AG04450 (cell line): ENCODE measurements at regions not wholly inside any gene's neighbourhood (a gene's known extent, or its start where the extent isn't known, plus 50 kb on each side); places are given as distances from the start of the nearest gene placed in this dataset.

Experiments used
- CTCF ChIA-PET: fragments of 300-600, 350-600 bp; formaldehyde crosslinking; extraction: SDS; loops from one replicate; lab custom pipeline; 2022; ENCODE audit warnings: antibody characterized with exemption, inconsistent platforms; lab: Charles Lee
- POLR2A ChIA-PET: fragments of 350-600 bp; formaldehyde crosslinking; extraction: SDS; loops from one replicate; lab custom pipeline; 2021; ENCODE audit warnings: antibody characterized with exemption, inconsistent platforms; lab: Yijun Ruan, JAX
- DNase-seq: peaks from one replicate; pipeline ENCODE4 v3.0.0-alpha.2; 2011; ENCODE audit warnings: low read depth, low spot score
- H3K27ac ChIP-seq: one replicate; pipeline ENCODE4 v1.5.1; 2012; ENCODE audit warnings: low read depth, low read length, control low read depth
- H3K27me3 ChIP-seq: one replicate; pipeline ENCODE4 v1.6.0; 2012; ENCODE audit warnings: low read length; ENCODE audit not compliant: control insufficient read depth, insufficient read depth
- H3K4me3 ChIP-seq: 2 replicates; pipeline ENCODE4 v1.5.1; 2011; ENCODE audit warnings: mild to moderate bottlenecking, low read depth, low read length, control low read depth
- H3K9me3 ChIP-seq: 2 replicates; pipeline ENCODE4 v1.5.1; 2012; ENCODE audit warnings: low read length; ENCODE audit not compliant: control insufficient read depth, insufficient read depth
- TF ChIP-seq, protein P1 (sequence below): IDR thresholded peaks from 2 replicates; pipeline ENCODE4 v1.5.1; 2011; ENCODE audit warnings: low read depth, low read length, control low read depth, inconsistent platforms

DNA sequence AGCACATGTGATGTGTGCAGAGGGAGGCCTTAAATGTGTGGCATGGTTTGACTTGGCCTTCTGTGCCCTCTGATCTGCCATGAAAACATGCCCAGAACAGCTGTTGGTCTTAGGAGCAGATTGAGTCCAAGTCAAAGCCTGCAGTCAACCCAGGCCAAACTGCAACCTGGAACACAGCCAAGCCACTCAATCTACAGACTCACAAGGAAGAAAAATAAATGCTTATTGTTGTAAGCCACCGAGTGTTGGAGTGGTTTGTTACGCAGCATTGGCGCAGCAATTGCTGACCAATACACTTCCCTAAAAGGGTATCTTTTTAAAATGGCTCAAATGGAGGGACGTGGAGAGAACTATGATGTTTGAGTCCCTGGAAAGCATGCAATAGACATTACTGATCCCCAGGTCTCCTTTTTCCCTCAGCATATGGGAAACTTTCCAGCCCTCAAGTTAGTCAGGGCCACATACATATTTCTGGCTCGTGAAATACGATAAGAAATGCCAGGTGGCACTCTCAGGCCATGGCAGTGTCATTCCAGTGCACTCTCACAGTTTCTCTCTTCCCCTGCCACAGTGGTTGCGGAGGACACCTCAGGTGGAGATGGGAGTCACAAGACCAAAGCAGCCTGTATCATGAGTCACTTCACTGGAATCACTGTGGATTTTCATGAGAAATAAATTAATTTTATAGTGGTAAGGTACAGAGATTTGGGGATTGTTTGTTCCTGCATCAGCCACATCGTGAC lies 168.0 kb upstream of the ZNF618 start:
- POLR2A ChIA-PET = no interaction called here
- CTCF ChIA-PET = no interaction called here
- Histone ChIP-seq H3K4me3 (no peak overlapping the region), H3K27me3 (peaks cover 11% of the 10 kb centered on the region), H3K9me3 (peaks cover 4% of the 10 kb centered on the region; the same call in 1 of the 2 replicates), H3K27ac (no peak overlapping the region)
- no peak for DNase-seq
- TF ChIP-seq, protein P1, sequence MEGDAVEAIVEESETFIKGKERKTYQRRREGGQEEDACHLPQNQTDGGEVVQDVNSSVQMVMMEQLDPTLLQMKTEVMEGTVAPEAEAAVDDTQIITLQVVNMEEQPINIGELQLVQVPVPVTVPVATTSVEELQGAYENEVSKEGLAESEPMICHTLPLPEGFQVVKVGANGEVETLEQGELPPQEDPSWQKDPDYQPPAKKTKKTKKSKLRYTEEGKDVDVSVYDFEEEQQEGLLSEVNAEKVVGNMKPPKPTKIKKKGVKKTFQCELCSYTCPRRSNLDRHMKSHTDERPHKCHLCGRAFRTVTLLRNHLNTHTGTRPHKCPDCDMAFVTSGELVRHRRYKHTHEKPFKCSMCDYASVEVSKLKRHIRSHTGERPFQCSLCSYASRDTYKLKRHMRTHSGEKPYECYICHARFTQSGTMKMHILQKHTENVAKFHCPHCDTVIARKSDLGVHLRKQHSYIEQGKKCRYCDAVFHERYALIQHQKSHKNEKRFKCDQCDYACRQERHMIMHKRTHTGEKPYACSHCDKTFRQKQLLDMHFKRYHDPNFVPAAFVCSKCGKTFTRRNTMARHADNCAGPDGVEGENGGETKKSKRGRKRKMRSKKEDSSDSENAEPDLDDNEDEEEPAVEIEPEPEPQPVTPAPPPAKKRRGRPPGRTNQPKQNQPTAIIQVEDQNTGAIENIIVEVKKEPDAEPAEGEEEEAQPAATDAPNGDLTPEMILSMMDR = no peak

DNA sequence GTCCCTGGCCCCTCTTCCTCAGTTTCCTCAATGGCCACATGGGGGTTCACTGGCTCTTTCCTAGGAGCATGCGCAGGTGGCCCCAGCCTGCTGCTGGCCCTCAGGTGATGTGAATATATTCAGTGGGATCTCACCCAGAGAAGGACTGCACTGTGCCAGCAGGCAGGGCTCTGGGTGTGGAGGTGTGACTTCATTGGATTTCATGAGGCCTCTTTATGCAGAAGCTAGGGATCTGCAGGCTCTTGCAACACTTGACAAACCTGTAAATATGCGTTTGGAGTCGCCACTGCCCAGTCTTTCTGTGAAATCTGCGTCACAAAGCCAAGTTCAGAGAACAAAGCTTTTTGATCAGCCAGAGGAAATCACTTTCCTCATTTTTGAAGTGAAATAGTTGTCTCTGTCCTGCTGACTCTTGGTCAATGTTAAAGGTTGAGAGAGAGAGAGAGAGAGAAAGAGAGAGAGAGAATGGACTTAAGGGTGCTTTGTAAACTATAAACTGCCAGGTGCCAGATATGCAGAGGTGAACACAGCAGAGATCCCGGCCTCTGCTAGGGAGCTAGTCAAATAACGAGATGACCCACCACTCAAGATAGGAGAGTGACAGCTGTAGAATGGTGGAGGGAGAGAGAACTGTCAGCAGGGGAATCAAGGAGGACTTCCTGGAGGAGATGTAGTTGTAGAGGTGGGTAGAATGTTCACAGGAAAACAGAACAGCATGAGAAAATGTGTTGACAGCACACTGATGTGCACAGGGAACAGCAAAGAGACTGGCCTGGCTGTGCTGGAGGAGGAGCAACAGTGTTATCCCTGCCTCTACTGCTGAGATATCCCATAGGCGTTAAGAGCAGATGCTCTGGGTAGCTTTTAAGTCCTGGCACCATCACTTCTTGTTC lies 167.0 kb upstream of the ZNF618 start:
- Histone ChIP-seq H3K27me3 (peaks cover 14% of the 10 kb centered on the region), H3K4me3 (no peak overlapping the region), H3K27ac (no peak overlapping the region), H3K9me3 (peaks cover 4% of the 10 kb centered on the region; the same call in 1 of the 2 replicates)
- ChIA-PET POLR2A (no interaction called here), CTCF (no interaction called here)
- TF ChIP-seq, protein P1 = no peak
- no peak for DNase-seq

DNA sequence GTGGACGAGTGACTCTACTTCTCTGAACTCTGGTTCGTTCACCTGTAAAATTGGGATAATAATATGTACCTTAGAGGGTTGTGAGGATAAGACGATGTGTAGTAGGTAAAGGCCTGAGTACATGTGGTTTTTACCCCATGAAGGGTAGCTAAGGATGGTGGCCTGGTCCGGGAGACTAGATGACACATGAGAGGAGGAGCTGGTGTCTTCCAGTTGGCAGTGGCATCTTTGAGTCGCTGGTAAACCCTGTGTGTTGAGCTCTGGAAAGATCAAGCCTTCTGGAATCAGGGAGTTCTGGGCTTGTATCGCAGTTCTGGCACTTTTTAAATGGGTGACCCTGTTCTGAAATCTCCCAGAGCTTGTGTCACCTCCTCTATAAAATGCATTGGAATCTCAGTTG lies 166.4 kb upstream of the ZNF618 start:
- TF ChIP-seq, protein P1 = no peak
- Histone ChIP-seq H3K9me3 (peaks cover 4% of the 10 kb centered on the region; the same call in 1 of the 2 replicates), H3K27ac (no peak overlapping the region), H3K27me3 (peaks cover 14% of the 10 kb centered on the region), H3K4me3 (no peak overlapping the region)
- DNase-seq = no peak
- CTCF ChIA-PET = no interaction called here
- POLR2A ChIA-PET = no interaction called here

DNA sequence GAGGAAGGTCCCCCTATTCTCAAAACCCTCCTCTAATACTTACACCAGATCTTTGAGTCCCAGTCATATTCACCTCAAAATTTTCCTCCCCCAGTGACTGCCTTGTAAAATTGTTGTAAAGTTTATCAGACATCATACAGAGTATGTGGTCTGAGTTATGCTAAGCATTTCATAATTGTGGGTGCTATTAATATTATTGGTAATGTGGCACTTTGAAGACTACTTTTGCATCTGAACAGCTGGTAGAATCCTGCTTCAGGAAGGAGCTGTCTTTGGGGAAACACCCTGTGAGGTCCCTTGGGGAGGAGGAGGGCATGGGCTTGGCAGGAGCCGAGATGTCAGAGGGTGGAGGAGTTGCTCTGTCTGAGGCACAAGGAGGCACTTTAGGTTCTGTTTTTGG lies 164.9 kb upstream of the ZNF618 start:
- no peak for DNase-seq
- CTCF ChIA-PET = interaction anchor here (0.8 to 1.0 kb wide), 2 partner anchors 30 to 166 kb away, joined by 3 read pairs; no protein-coding TSS in a partner anchor

More for the DNA sequence above, 164.9 kb upstream of the ZNF618 start:
- H3K4me3 ChIP-seq = no peak overlapping the region
- TF ChIP-seq, protein P1 = no peak
- no peak overlapping the region for H3K27ac ChIP-seq
- H3K9me3 ChIP-seq = peaks cover 9% of the 10 kb centered on the region; the same call in 1 of the 2 replicates
- POLR2A ChIA-PET = no interaction called here
- H3K27me3 ChIP-seq = peaks cover 19% of the 10 kb centered on the region
